Esophagus squamous epithelium (tissue), 4 donors: ENCODE measurements at regions not wholly inside any gene's neighbourhood (a gene's known extent, or its start where the extent isn't known, plus 50 kb on each side); places are given as distances from the start of the nearest gene placed in this dataset.

Source experiments
- POLR2A ChIP-seq, 4 donors: fragments of 450-650 bp; IDR thresholded peaks; one replicate each; pipeline ENCODE4 v1.6.1; 2017; ENCODE audit warnings: antibody characterized with exemption in 4 of 4, mild to moderate bottlenecking in 4 of 4, moderate library complexity in 3 of 4
- TF ChIP-seq, protein P1 (sequence below), 6 experiments: fragments of 450-650 bp in 4 of 6; fragments of 200-600 bp in 2 of 6; sonication (generic) in 2 of 6; IDR thresholded peaks; one replicate each; pipeline ENCODE4 v1.5.1; 2016 to 2019; ENCODE audit warnings: antibody characterized with exemption in 6 of 6, mild to moderate bottlenecking in 4 of 6, moderate library complexity in 4 of 6

DNA sequence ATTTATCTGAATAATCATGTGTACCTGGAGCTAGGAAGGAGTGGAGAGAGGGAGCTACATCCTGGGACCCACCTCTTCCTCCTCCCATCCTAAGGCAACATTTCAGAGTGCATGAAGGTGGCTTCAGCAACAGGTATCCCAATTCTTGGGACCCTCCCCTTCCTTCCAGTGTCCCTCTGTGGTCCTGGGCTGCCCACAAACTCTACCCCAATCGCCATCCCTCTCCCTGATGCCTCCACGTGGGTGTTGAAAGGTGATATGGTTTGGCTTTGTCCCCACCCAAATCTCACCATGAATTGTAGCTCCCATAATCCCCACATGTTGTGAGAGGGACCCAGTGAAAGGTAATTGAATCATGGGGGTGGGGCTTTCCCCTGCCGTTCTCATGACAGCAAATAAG lies 121.4 kb downstream of the MED10 start:
- TF ChIP-seq, protein P1, sequence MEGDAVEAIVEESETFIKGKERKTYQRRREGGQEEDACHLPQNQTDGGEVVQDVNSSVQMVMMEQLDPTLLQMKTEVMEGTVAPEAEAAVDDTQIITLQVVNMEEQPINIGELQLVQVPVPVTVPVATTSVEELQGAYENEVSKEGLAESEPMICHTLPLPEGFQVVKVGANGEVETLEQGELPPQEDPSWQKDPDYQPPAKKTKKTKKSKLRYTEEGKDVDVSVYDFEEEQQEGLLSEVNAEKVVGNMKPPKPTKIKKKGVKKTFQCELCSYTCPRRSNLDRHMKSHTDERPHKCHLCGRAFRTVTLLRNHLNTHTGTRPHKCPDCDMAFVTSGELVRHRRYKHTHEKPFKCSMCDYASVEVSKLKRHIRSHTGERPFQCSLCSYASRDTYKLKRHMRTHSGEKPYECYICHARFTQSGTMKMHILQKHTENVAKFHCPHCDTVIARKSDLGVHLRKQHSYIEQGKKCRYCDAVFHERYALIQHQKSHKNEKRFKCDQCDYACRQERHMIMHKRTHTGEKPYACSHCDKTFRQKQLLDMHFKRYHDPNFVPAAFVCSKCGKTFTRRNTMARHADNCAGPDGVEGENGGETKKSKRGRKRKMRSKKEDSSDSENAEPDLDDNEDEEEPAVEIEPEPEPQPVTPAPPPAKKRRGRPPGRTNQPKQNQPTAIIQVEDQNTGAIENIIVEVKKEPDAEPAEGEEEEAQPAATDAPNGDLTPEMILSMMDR (IDR thresholded peaks at IDR 0.05): no peak
- no peak for TF ChIP-seq POLR2A (IDR thresholded peaks at IDR 0.05)
